ENCODE measurements at regions not wholly inside any gene's neighbourhood (a gene's known extent, or its start where the extent isn't known, plus 50 kb on each side); places are given as distances from the start of the nearest gene placed in this dataset.

- Histone ChIP-seq H3K27ac (no peak overlapping the region), H3K4me3 (no peak overlapping the region), H3K27me3 (peaks cover 0 to 7% (median 4%) of the 10 kb centered on the region in 7 donors), H3K4me1 (peaks cover 0 to 4% (median 0%) of the 10 kb centered on the region in 9 donors), H3K9me3 (no peaks in the 10 kb centered on the region), H3K36me3 (no peaks in the 10 kb centered on the region)
- TF ChIP-seq CTCF (IDR thresholded peaks at IDR 0.05): no peak
- DNase-seq (no peak), ATAC-seq (no peak)
- WGBS, 2 donors: 61 to 66% methylated on average over 9 of the region's 9 CpGs
- intact Hi-C loops (cut with DNase I): no loop called here
These were observed 278.0 kb downstream of the ZSWIM6 start for GRCh38 chr5:61609840-61610677.

DNA sequence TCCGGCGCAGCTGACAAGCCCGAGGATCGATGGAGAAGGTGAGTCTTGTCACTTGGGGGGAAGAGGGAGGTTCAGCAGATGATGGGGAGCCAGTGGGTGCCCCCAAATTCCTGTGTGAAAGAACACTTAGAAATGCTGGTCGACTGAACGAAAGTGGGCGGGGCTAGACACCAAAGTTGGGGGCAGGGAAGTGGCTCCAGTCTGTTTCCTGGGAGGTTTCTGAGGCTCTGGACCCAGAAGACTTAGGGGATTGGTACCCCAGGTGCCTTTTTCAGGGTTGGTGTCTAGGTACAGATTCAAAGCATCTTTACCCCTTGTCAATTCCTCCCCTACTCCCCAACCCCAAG lies 278.6 kb downstream of the ZSWIM6 start:
- no peak for TF ChIP-seq CTCF (IDR thresholded peaks at IDR 0.05)
- DNase-seq: no peak
- 59 to 65% methylated on average over 7 of the region's 7 CpGs for WGBS, 2 donors

GRCh38 chr5:61612431-61612830 lies 280.4 kb downstream of the ZSWIM6 start:
- WGBS, 2 donors: 69 to 74% methylated on average over 8 of the region's 8 CpGs
- no peak for ATAC-seq
- Histone ChIP-seq H3K9me3 (no peaks in the 10 kb centered on the region), H3K36me3 (no peaks in the 10 kb centered on the region), H3K27me3 (peaks cover 0 to 7% (median 4%) of the 10 kb centered on the region in 7 donors), H3K4me1 (peaks cover 0 to 4% (median 0%) of the 10 kb centered on the region in 9 donors), H3K27ac (no peak overlapping the region), H3K4me3 (no peak overlapping the region)
- no peak for TF ChIP-seq CTCF (IDR thresholded peaks at IDR 0.05)
- intact Hi-C loops (cut with DNase I): no loop called here
- no peak for DNase-seq

More for the DNA sequence above, 278.6 kb downstream of the ZSWIM6 start:
- H3K27me3 ChIP-seq: peaks cover 0 to 7% (median 4%) of the 10 kb centered on the region in 7 donors
- H3K4me3 ChIP-seq: no peak overlapping the region
- no peak for ATAC-seq
- no peaks in the 10 kb centered on the region for H3K9me3 ChIP-seq
- H3K27ac ChIP-seq: no peak overlapping the region
- peaks cover 0 to 4% (median 0%) of the 10 kb centered on the region in 9 donors for H3K4me1 ChIP-seq
- intact Hi-C loops (cut with DNase I): no loop called here
- H3K36me3 ChIP-seq: no peaks in the 10 kb centered on the region

DNA sequence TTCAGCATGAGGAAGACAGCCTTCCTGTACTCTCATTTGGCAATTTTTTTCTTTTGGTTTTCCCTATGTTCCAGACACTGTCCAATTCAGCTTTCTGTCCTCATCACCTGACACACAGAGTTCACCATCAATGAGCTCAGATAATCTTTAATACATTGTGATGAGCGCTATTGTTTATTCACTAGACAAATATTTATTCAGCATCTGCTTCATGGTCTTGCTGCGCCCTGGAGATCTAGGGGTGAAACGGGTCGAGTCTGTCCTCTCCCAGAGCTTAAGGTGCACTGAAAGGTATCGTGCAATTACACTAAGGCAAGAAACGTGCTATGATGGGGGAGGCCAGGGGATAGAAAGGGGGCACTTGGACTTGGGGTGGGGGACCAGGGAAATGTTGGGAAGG lies 281.6 kb downstream of the ZSWIM6 start:
- TF ChIP-seq CTCF (IDR thresholded peaks at IDR 0.05): no peak
- no peak for ATAC-seq

More for the DNA sequence above, 281.6 kb downstream of the ZSWIM6 start:
- Histone ChIP-seq H3K27me3 (peaks cover 0 to 7% (median 0%) of the 10 kb centered on the region in 7 donors), H3K4me1 (peaks cover 0 to 4% (median 0%) of the 10 kb centered on the region in 9 donors), H3K9me3 (no peaks in the 10 kb centered on the region), H3K27ac (no peak overlapping the region), H3K36me3 (no peaks in the 10 kb centered on the region), H3K4me3 (no peak overlapping the region)
- DNase-seq: no peak
- intact Hi-C loops (cut with DNase I): no loop called here
- 92 to 94% methylated on average over 6 of the region's 6 CpGs for WGBS, 2 donors
